Transverse colon (tissue), 4 donors: ENCODE measurements at regions not wholly inside any gene's neighbourhood (a gene's known extent, or its start where the extent isn't known, plus 50 kb on each side); places are given as distances from the start of the nearest gene placed in this dataset.

Experiments
- DNase-seq: peaks from one replicate; pipeline ENCODE4 v3.0.0-alpha.2; 2019
- H3K27ac ChIP-seq, 4 donors: fragments of 200-600 bp; sonication (generic); 2 replicates each; pipeline ENCODE4 v1.5.1; 2016 to 2018; ENCODE audit warnings: inconsistent platforms in 4 of 4
- H3K27me3 ChIP-seq: fragments of 200-600 bp; sonication (generic); 2 replicates; pipeline ENCODE4 v1.5.1; 2017; ENCODE audit warnings: inconsistent platforms
- H3K36me3 ChIP-seq, 4 donors: fragments of 200-600 bp; sonication (generic); 2 replicates each; pipeline ENCODE4 v1.5.1; 2017 to 2019; ENCODE audit warnings: inconsistent platforms in 4 of 4
- H3K4me1 ChIP-seq, 4 donors: fragments of 200-600 bp; sonication (generic); 2 replicates each; pipeline ENCODE4 v1.5.1; 2017 to 2020; ENCODE audit warnings: inconsistent platforms in 4 of 4
- H3K4me3 ChIP-seq, 4 donors: fragments of 200-600 bp; sonication (generic); 1 replicate in 1 of 4; 2 replicates in 3 of 4; pipeline versions ENCODE4 v1.5.1 to v1.6.1; 2017 to 2019; ENCODE audit warnings: inconsistent platforms in 4 of 4
- H3K9me3 ChIP-seq, 2 donors: fragments of 200-600 bp; sonication (generic); 2 replicates each; pipeline ENCODE4 v1.5.1; 2017 to 2019; ENCODE audit warnings: inconsistent platforms in 2 of 2
- EP300 ChIP-seq: sonication (generic); formaldehyde crosslinking; IDR thresholded peaks from one replicate; pipeline ENCODE4 v1.6.1; 2017; ENCODE audit warnings: antibody characterized with exemption, low read depth
- POLR2A ChIP-seq: fragments of 450-650 bp; IDR thresholded peaks from one replicate; pipeline ENCODE4 v1.6.1; 2016; ENCODE audit warnings: antibody characterized with exemption, mild to moderate bottlenecking, moderate library complexity
- POLR2AphosphoS5 ChIP-seq, 3 donors: sonication (generic); formaldehyde crosslinking; IDR thresholded peaks; one replicate each; pipeline ENCODE4 v1.6.1; 2016; ENCODE audit warnings: antibody characterized with exemption in 3 of 3
- WGBS, 2 donors: methylation state at CpG; one replicate each; pipeline ENCODE4 v1.1.5; 2018; ENCODE audit warnings: low coverage in 1 of 2; 5-methylcytosine and 5-hydroxymethylcytosine counted together
- in situ Hi-C, 4 donors: fragments of 200-750 bp; cut with MboI; loops; one replicate each; pipeline versions ENCODE4 v1.15.0 to v1.15.1; 2017; ENCODE audit warnings: low sequenced_read_pairs in 3 of 4, low pct_ligation_motif_present in 1 of 4, low pct_unique_long_range_greater_than_20kb in 1 of 4
- intact Hi-C: fragments of 100-400 bp; cut with DNase I; formaldehyde crosslinking; loops from one replicate; pipeline ENCODE4 v1.15.1; 2023; ENCODE audit warnings: low total_unique reads
- TF ChIP-seq, protein P1 (sequence below), 5 experiments: fragments of 200-600 bp in 3 of 5; fragments of 450-650 bp in 2 of 5; sonication (generic) in 3 of 5; IDR thresholded peaks; 1 replicate in 2 of 5; 2 replicates in 3 of 5; pipeline ENCODE4 v1.5.1; 2016 to 2017; ENCODE audit warnings: antibody characterized with exemption in 5 of 5, inconsistent platforms in 3 of 5, mild to moderate bottlenecking in 2 of 5, moderate library complexity in 1 of 5

DNA sequence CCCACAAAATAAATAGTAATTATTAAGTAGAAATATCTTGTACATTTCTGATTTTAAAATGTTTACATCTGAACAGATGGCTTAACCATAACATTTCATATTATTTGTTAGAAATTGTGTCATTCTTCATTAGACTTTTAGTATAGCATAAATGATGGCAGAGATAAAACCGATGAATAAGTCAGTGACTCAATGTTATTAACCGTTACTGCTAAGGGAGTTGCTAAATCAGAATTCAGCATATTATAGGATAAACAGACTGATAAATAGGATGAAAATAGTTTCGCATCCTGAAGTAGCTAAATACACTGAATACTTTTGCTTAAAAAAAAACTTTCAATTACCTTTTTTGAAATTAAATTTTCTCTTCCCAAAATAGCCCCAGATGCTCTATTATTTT is 610.6 kb upstream of the ZP4 start:
- Histone ChIP-seq H3K4me1 (no peaks in the 10 kb centered on the region), H3K4me3 (no peak overlapping the region), H3K27ac (no peak overlapping the region), H3K27me3 (no peaks in the 10 kb centered on the region), H3K9me3 (no peaks in the 10 kb centered on the region), H3K36me3 (no peaks in the 10 kb centered on the region)
- in situ Hi-C loops = no loop called here
- TF ChIP-seq POLR2A = no peak
- TF ChIP-seq, protein P1, sequence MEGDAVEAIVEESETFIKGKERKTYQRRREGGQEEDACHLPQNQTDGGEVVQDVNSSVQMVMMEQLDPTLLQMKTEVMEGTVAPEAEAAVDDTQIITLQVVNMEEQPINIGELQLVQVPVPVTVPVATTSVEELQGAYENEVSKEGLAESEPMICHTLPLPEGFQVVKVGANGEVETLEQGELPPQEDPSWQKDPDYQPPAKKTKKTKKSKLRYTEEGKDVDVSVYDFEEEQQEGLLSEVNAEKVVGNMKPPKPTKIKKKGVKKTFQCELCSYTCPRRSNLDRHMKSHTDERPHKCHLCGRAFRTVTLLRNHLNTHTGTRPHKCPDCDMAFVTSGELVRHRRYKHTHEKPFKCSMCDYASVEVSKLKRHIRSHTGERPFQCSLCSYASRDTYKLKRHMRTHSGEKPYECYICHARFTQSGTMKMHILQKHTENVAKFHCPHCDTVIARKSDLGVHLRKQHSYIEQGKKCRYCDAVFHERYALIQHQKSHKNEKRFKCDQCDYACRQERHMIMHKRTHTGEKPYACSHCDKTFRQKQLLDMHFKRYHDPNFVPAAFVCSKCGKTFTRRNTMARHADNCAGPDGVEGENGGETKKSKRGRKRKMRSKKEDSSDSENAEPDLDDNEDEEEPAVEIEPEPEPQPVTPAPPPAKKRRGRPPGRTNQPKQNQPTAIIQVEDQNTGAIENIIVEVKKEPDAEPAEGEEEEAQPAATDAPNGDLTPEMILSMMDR (IDR thresholded peaks at IDR 0.05) = no peak
- TF ChIP-seq POLR2AphosphoS5 (IDR thresholded peaks at IDR 0.05) = no peak
- TF ChIP-seq EP300 = no peak
- 45 to 62% methylated on average over 3 of the region's 3 CpGs for WGBS, 2 donors
- intact Hi-C loops = no loop called here
- no peak for DNase-seq

DNA sequence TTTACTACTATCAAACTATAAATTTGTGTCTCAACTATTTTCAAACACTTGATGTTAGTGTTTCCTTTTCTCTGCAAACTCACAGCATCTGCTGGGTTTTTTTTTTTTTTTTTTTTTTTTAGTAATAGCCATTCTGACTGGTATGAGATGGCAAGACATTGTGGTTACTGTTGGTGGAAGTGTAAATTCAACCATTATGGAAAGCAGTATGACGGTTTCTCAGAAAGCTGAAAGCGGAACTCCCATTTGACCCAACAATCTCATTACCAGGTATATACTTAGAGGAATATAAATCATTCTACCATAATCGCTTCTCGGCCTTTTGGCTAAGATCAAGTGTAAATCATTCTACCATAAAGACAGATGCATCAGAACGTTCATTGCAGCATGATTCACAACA is 608.3 kb upstream of the ZP4 start:
- in situ Hi-C loops = no loop called here
- H3K36me3 ChIP-seq = no peaks in the 10 kb centered on the region
- WGBS, 2 donors = 68 to 82% methylated on average over 5 of the region's 5 CpGs
- no peaks in the 10 kb centered on the region for H3K27me3 ChIP-seq
- H3K27ac ChIP-seq = no peak overlapping the region
- TF ChIP-seq, protein P1 (IDR thresholded peaks at IDR 0.05) = no peak
- no peak for TF ChIP-seq POLR2A
- no peak for DNase-seq
- H3K9me3 ChIP-seq = no peaks in the 10 kb centered on the region
- H3K4me3 ChIP-seq = no peak overlapping the region
- intact Hi-C loops = no loop called here
- no peaks in the 10 kb centered on the region for H3K4me1 ChIP-seq

DNA sequence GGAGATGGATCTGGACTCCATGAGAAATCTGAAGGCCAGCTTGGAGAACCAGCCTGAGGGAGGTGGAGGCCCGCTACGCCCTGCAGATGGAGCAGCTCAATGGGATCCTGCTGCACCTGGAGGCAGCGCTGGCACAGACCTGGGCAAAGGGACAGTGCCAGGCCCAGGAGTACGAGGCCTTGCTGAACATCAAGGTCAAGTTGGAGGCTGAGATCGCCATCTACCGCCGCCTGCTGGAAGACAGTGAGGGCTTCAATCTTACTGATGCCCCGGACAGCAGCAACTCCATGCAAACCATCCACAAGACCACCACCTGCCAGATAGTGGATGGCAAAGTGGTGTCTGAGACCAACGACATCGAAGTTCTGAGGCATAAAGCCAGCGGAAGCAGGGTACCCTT is 601.5 kb upstream of the ZP4 start:
- no peak for DNase-seq
- Histone ChIP-seq H3K9me3 (no peaks in the 10 kb centered on the region), H3K4me1 (no peaks in the 10 kb centered on the region), H3K36me3 (no peaks in the 10 kb centered on the region), H3K4me3 (no peak overlapping the region), H3K27ac (no peak overlapping the region), H3K27me3 (no peaks in the 10 kb centered on the region)
- WGBS, 2 donors = 84 to 100% methylated on average over 3 to 8 of the region's 11 CpGs
- in situ Hi-C loops = no loop called here
- intact Hi-C loops = no loop called here
- TF ChIP-seq, protein P1 (IDR thresholded peaks at IDR 0.05) = no peak
- no peak for TF ChIP-seq POLR2A
- TF ChIP-seq POLR2AphosphoS5 (IDR thresholded peaks at IDR 0.05) = no peak
- TF ChIP-seq EP300 = no peak

DNA sequence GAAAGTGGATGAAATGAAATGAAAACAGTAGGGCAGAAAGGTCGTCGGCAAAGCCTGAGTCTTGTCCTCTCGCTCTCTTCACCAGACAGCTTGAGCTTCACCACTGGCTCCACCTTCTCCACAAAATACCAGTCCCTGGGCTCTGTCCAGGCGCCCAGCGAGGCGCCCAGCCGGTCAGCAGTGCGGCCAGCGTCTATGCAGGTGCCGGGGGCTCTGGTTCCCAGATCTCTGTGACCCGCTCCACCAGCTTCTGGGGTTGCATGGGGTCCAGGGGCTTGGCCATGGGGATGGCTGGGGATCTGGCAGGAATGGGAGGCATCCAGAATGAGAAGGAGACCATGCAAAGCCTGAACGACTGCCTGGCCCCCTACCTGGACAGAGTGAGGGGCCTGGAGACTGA is 600.5 kb upstream of the ZP4 start:
- H3K36me3 ChIP-seq = no peaks in the 10 kb centered on the region
- DNase-seq = no peak
- 80 to 100% methylated on average over 2 to 12 of the region's 12 CpGs for WGBS, 2 donors
- H3K27ac ChIP-seq = no peak overlapping the region
- no peaks in the 10 kb centered on the region for H3K27me3 ChIP-seq
- in situ Hi-C loops (no loop called here), intact Hi-C loops (no loop called here)
- H3K4me3 ChIP-seq = no peak overlapping the region
- no peaks in the 10 kb centered on the region for H3K4me1 ChIP-seq
- TF ChIP-seq, protein P1 (IDR thresholded peaks at IDR 0.05) = no peak
- no peak for TF ChIP-seq POLR2AphosphoS5 (IDR thresholded peaks at IDR 0.05)
- no peak for TF ChIP-seq EP300
- no peak for TF ChIP-seq POLR2A
- no peaks in the 10 kb centered on the region for H3K9me3 ChIP-seq
